T-helper 2 cell treated with Interferon-gamma antibody and Interleukin-4, amounts not matched to agents 5 μg/mL and 100 μg/mL, for 36 hours (primary cell): ENCODE measurements at regions not wholly inside any gene's neighbourhood (a gene's known extent, or its start where the extent isn't known, plus 50 kb on each side); places are given as distances from the start of the nearest gene placed in this dataset.

ENCODE experiments used
- DNase-seq: peaks from one replicate; pipeline ENCODE4 v3.0.0; 2021; ENCODE audit warnings: low spot score
- H3K27ac Mint-ChIP-seq: one replicate; pipeline ENCODE4 v1.8.0; 2021; ENCODE audit warnings: mild to moderate bottlenecking, mixed read lengths
- H3K27me3 Mint-ChIP-seq: one replicate; pipeline ENCODE4 v1.8.0; 2021; ENCODE audit warnings: low read depth, mixed read lengths
- H3K36me3 Mint-ChIP-seq: one replicate; pipeline ENCODE4 v1.8.0; 2021; ENCODE audit warnings: low read depth, mixed read lengths
- H3K4me1 Mint-ChIP-seq: one replicate; pipeline ENCODE4 v1.8.0; 2021; ENCODE audit warnings: low read depth, mixed read lengths
- H3K4me3 Mint-ChIP-seq: one replicate; pipeline ENCODE4 v1.8.0; 2022; ENCODE audit warnings: mild to moderate bottlenecking, moderate library complexity, mixed read lengths
- H3K9me3 Mint-ChIP-seq: one replicate; pipeline ENCODE4 v1.8.0; 2021; ENCODE audit warnings: mixed read lengths

DNA sequence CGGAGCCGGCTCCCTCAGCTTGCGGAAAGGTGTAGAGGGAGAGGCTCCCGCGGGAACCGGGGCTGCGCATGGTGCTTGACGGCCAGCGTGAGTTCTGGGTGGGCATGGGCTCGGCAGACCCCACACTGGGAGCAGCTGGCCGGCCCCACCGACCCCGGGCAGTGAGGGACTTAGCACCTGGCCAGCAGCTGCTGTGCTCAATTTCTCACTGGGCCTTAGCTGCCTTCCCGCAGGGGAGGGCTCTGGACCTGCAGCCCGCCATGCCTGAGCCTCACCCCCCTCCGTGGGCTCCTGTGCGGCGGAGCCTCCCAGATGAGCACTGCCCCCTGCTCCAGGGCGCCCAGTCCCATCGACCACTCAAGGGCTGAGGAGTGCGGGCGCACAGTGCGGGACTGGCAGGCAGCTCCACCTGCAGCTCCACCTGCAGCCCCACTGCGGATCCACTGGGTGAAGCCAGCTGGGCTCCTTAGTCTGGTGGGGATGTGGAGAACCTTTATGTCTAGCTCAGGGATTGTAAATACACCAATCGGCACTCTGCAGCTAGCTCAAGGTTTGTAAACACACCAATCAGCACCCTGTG is 1141.8 kb downstream of the PCDH17 start:
- no peaks in the 10 kb centered on the region for H3K4me1 Mint-ChIP-seq
- H3K27me3 Mint-ChIP-seq, result no peaks in the 10 kb centered on the region
- H3K36me3 Mint-ChIP-seq, result no peaks in the 10 kb centered on the region
- H3K27ac Mint-ChIP-seq, result no peak overlapping the region
- no peak overlapping the region for H3K4me3 Mint-ChIP-seq
- H3K9me3 Mint-ChIP-seq, result peaks cover 15% of the 10 kb centered on the region
- no peak for DNase-seq

DNA sequence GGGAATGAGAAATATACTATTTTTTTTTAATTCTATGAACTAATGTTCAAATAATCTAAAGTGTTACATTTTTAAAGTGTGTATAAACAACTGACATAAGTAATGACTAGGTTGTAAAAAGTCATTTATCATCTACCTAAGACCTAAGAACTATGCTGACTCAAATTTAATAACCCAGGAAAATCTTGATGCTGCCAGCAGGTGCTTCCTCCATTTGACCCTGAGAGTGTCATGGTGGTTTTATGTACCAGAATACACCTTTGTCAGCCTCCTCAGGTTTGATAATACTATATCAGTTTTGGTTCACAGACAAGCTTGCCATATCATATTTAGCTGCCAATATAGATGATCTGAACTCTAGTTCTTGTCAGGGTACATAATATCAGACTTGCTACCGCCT is 1151.2 kb downstream of the PCDH17 start:
- H3K27me3 Mint-ChIP-seq, result no peaks in the 10 kb centered on the region
- H3K4me3 Mint-ChIP-seq, result no peak overlapping the region
- H3K4me1 Mint-ChIP-seq, result no peaks in the 10 kb centered on the region
- H3K9me3 Mint-ChIP-seq, result peaks cover 5% of the 10 kb centered on the region
- DNase-seq, result no peak
- no peaks in the 10 kb centered on the region for H3K36me3 Mint-ChIP-seq
- H3K27ac Mint-ChIP-seq, result no peak overlapping the region

DNA sequence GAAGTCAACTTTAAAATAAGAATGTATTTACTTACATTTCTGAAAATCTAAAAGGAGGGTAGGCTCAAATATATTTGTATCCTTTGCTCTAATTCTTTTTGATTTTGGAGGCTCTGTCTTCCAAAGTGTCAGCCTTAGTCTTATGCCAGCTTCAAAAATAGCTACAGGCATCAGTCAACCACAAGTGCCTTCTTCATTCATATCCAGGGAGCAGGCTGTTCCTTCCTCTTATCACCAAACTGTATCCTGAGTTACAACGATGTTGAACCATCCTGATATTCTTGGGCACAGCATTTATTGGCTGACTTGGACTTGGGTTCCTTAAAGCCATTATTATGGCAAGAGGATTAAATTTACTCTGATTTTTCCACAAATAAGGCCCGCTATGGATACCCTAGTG is 1161.3 kb downstream of the PCDH17 start:
- H3K4me1 Mint-ChIP-seq, result no peaks in the 10 kb centered on the region
- no peak overlapping the region for H3K27ac Mint-ChIP-seq
- no peak for DNase-seq
- H3K9me3 Mint-ChIP-seq, result peaks cover 7% of the 10 kb centered on the region
- H3K36me3 Mint-ChIP-seq, result no peaks in the 10 kb centered on the region
- H3K27me3 Mint-ChIP-seq, result no peaks in the 10 kb centered on the region
- no peak overlapping the region for H3K4me3 Mint-ChIP-seq

DNA sequence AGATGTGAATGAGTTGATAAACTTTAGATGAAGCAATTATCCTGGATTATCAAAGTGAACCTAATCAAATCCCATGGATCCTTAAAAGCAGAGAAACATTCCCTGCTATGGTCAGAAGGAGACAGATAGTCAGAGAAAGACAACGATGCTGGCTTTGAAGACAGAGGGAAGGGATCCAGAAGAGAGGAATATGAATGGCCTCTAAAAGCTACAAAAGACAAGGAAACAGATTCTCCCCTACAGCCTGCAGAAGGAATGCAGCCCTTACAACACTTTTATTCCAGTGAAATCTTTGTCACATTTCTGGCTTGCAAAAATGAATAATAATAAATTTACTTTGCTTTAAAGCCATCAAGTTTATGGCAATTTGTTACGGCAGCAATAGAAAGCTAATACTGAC is 1164.2 kb downstream of the PCDH17 start:
- Mint-ChIP-seq H3K9me3 (peaks cover 3% of the 10 kb centered on the region), H3K36me3 (no peaks in the 10 kb centered on the region), H3K27me3 (no peaks in the 10 kb centered on the region), H3K4me3 (no peak overlapping the region), H3K4me1 (no peaks in the 10 kb centered on the region), H3K27ac (no peak overlapping the region)
- no peak for DNase-seq

DNA sequence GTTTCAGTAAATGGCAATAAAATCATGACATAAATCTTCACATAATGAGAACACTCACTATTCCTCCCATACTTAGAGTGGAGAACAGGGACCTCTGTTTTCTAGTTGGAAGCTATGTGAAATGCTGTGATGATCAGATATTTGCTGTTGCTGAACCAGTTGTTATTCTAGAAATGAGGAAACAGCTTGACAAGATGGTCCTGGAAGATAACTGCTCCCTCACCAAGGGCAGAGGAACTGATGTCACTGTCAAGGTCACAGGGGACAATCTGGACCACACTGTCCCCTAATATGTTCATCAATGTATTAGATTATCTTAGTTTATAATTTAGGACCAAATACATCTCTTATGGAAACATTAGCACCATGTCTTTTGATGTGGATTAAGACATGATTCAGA is 1173.3 kb downstream of the PCDH17 start:
- Mint-ChIP-seq H3K4me1 (no peaks in the 10 kb centered on the region), H3K4me3 (no peak overlapping the region), H3K36me3 (no peaks in the 10 kb centered on the region), H3K9me3 (peaks cover 6% of the 10 kb centered on the region), H3K27me3 (no peaks in the 10 kb centered on the region), H3K27ac (no peak overlapping the region)
- no peak for DNase-seq

DNA sequence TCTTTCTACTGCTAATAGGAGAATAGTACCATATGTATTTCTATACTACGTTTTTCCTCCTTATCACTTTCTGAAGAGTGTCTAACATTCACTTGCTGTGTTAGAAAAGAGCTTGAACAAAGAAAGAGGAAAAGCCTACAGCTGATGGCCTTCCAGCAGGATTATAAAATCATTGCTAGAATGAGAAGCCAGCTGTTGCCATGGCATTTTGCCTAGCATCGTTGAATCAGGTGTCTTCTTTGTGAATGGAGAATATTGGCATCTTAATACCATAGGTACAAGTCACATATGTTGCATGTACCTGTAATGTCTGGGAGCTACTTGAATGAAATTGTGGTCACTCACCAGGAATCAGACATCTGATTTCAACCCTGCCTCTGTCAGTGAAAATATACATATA is 1174.9 kb downstream of the PCDH17 start:
- no peak for DNase-seq
- no peaks in the 10 kb centered on the region for H3K36me3 Mint-ChIP-seq
- no peaks in the 10 kb centered on the region for H3K4me1 Mint-ChIP-seq
- peaks cover 8% of the 10 kb centered on the region for H3K9me3 Mint-ChIP-seq
- no peak overlapping the region for H3K4me3 Mint-ChIP-seq
- H3K27me3 Mint-ChIP-seq, result no peaks in the 10 kb centered on the region
- no peak overlapping the region for H3K27ac Mint-ChIP-seq

DNA sequence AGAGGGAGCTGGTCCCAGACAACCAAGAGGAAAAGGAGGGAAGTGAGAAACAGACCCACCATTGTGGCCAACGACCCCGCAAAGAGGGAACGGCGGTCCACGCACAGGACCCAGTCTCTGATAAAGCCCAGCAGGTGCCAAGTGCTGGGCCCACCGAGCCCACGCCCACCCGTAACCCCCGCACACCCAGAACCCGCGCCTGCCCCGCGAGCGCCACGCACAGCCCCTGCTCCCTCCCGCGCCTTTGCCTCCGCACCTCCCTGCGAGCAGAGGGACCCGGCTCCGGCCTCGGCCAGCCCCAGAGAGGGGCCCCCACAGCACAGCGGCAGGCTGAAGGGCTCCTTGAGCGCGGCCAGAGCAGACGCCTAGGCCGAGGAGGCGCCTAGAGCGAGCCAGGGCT is 1192.2 kb downstream of the PCDH17 start:
- Mint-ChIP-seq H3K27me3 (no peaks in the 10 kb centered on the region), H3K9me3 (peaks cover 27% of the 10 kb centered on the region), H3K4me1 (no peaks in the 10 kb centered on the region), H3K4me3 (no peak overlapping the region), H3K27ac (no peak overlapping the region), H3K36me3 (no peaks in the 10 kb centered on the region)
- no peak for DNase-seq

DNA sequence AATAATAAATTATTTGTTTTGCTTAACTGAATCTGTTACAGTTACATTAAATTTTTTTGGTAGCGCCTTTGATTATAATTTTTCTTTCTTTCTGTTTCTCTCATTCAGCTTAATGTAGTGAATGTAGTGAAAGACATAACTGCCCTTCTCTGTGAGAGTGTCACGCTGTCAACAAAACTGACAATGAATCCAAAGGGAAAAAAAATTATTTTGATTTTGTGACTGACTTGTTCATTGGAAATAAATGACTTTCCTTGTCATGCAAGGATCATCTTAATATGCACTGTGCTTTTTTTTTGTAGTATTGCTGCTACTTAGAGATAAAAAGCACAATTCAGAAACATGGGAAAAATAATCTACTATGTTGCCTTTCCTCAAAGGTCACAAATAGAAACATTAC is 1196.4 kb downstream of the PCDH17 start:
- Mint-ChIP-seq H3K27ac (no peak overlapping the region), H3K9me3 (peaks cover 24% of the 10 kb centered on the region), H3K36me3 (no peaks in the 10 kb centered on the region), H3K4me3 (no peak overlapping the region), H3K4me1 (no peaks in the 10 kb centered on the region), H3K27me3 (no peaks in the 10 kb centered on the region)
- no peak for DNase-seq

DNA sequence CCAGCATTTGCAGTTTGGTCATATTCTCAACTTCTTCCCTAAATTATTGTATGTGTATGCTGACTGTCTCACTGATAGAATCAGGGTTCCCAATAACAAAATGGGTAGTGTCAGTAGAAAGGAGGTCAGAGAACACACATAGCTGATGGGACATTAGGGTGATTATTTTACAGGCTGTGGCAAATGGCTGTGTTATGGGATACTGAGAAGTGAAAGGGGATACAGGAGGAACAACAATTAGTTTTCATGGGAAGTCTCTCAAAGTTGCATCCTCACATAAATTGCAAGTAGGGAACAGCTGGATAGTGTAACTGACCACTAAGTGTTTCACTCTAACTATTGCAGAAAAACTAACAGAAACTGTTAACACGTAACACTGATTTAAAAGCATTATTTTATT is 1199.3 kb downstream of the PCDH17 start:
- no peak for DNase-seq
- no peak overlapping the region for H3K4me3 Mint-ChIP-seq
- H3K9me3 Mint-ChIP-seq, result peaks cover 11% of the 10 kb centered on the region
- H3K27me3 Mint-ChIP-seq, result no peaks in the 10 kb centered on the region
- H3K27ac Mint-ChIP-seq, result no peak overlapping the region
- H3K4me1 Mint-ChIP-seq, result no peaks in the 10 kb centered on the region
- no peaks in the 10 kb centered on the region for H3K36me3 Mint-ChIP-seq

DNA sequence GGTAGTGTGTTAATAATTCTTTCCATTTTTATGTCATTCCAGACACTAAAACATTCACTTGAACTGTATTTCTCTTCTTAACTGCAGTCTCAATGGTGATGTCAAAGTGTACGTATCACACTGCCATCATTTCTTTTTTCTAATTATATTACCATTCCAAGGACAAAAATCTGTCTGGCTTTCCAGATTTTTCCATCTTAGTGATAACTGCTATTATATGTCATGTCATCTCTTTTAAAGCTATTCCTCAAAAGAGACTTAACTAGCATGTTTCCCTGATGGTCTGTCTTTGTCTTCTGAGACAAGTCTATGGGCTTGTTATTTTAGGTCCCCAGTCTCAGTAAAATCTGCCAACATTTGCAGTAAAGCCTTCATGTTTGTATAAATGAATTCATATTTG is 1207.1 kb downstream of the PCDH17 start:
- Mint-ChIP-seq H3K36me3 (no peaks in the 10 kb centered on the region), H3K27ac (no peak overlapping the region), H3K9me3 (peaks cover 27% of the 10 kb centered on the region), H3K4me1 (no peaks in the 10 kb centered on the region), H3K4me3 (no peak overlapping the region), H3K27me3 (no peaks in the 10 kb centered on the region)
- DNase-seq, result no peak

DNA sequence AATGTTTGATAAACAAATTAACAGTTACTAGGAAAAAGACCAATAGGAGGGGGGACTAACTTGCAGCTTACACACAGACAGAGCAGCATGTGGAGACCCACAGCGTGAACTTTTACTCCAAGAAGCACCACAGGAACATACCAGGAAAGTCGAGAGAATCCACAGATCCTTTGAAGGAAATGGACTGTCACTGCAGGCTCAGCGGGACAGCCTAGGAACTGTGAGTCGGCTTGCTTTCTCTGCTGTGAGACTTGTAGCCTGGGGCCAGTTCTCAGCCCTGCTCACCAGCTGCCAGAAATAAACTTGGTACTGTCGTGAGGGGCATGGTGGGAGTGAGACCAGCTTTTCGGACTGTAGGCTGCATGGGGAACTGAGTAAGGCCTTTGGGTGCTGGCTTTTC is 1211.5 kb downstream of the PCDH17 start:
- Mint-ChIP-seq H3K36me3 (no peaks in the 10 kb centered on the region), H3K27me3 (no peaks in the 10 kb centered on the region), H3K9me3 (peaks cover 49% of the 10 kb centered on the region), H3K4me1 (no peaks in the 10 kb centered on the region), H3K4me3 (no peak overlapping the region), H3K27ac (no peak overlapping the region)
- no peak for DNase-seq

DNA sequence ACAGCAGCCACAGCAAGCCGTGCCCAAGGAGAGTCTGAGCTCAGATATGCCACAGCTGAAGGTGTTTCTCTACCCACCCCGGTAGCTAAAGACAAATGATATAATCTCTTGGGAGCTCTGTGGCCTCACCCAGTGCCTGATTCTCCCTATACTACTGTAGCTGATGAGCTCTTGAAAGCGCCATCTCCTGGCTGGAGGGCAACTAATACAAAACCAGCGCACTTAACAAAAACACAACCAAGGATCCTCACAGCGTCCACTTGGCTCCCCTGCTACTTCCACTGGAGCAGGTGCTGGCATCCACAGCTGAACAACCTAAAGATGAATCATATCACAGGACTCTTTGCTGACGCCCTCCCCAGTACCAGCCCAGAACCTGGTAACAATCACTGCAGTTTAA is 1212.0 kb downstream of the PCDH17 start:
- Mint-ChIP-seq H3K4me3 (no peak overlapping the region), H3K27ac (no peak overlapping the region), H3K9me3 (peaks cover 50% of the 10 kb centered on the region), H3K4me1 (no peaks in the 10 kb centered on the region), H3K36me3 (no peaks in the 10 kb centered on the region), H3K27me3 (no peaks in the 10 kb centered on the region)
- no peak for DNase-seq

DNA sequence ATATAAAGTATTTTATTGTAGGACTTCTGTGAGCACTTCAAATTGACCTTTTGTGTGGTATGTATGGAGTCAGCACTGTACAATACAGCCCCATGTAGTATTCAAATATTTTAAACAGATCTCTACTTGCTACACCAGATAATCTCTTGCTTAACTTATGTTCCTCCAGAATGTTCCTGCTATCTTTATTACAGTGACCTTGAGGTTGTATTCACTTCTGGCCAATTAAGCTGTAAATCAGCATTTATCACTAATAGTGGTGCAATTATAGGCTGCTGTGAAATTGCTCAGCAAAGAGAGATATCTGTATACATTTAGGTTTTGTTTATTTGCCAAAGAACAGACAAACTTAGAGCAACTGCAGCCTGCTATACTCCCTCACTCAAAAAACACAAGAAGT is 1218.6 kb downstream of the PCDH17 start:
- Mint-ChIP-seq H3K4me3 (no peak overlapping the region), H3K27ac (no peak overlapping the region), H3K27me3 (no peaks in the 10 kb centered on the region), H3K36me3 (no peaks in the 10 kb centered on the region), H3K4me1 (no peaks in the 10 kb centered on the region), H3K9me3 (peaks cover 19% of the 10 kb centered on the region)
- DNase-seq, result no peak

DNA sequence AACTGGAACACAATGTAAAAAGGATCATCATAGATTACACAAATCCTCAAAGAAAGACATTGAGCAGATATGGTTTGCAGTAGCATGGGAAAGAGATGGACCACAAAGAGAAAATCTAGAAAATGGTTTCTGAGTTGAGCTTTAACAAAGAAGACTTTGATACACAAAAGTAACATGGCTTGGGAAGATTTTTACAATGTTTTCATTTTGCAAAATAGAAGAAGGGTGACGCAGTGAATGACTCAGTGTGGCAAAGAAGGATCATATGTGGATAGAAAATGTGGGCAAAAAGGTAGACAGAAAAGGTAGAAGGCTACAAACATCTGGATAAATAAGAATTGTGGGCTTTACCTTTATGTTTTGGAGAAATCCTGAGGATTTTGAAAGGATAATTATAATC is 1220.5 kb downstream of the PCDH17 start:
- H3K4me3 Mint-ChIP-seq, result no peak overlapping the region
- no peak for DNase-seq
- no peaks in the 10 kb centered on the region for H3K36me3 Mint-ChIP-seq
- no peak overlapping the region for H3K27ac Mint-ChIP-seq
- no peaks in the 10 kb centered on the region for H3K4me1 Mint-ChIP-seq
- no peaks in the 10 kb centered on the region for H3K27me3 Mint-ChIP-seq
- H3K9me3 Mint-ChIP-seq, result peaks cover 10% of the 10 kb centered on the region

DNA sequence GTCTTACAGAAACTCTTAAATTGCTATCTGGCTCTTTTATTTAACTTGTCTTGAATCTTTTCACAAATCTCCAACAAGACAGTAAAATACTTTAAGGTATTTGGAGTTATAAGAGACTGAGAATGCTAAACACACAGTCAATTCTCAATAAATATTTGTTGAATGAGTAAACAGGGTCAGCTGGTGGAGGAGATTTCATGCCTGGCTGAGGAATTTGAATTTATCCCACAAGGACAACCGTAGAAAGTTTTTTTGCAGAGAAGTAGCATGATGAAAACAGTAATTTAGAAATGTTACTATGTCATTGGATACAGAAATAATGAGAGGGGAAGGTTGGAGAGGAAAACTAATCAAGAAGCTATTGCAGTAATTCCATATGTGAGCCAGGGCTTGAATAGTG is 1223.7 kb downstream of the PCDH17 start:
- H3K36me3 Mint-ChIP-seq, result no peaks in the 10 kb centered on the region
- no peak for DNase-seq
- H3K27ac Mint-ChIP-seq, result no peak overlapping the region
- H3K4me1 Mint-ChIP-seq, result no peaks in the 10 kb centered on the region
- H3K9me3 Mint-ChIP-seq, result peaks cover 7% of the 10 kb centered on the region
- no peak overlapping the region for H3K4me3 Mint-ChIP-seq
- H3K27me3 Mint-ChIP-seq, result no peaks in the 10 kb centered on the region
